ENCODE measurements at regions not wholly inside any gene's neighbourhood (a gene's known extent, or its start where the extent isn't known, plus 50 kb on each side); places are given as distances from the start of the nearest gene placed in this dataset.

DNA sequence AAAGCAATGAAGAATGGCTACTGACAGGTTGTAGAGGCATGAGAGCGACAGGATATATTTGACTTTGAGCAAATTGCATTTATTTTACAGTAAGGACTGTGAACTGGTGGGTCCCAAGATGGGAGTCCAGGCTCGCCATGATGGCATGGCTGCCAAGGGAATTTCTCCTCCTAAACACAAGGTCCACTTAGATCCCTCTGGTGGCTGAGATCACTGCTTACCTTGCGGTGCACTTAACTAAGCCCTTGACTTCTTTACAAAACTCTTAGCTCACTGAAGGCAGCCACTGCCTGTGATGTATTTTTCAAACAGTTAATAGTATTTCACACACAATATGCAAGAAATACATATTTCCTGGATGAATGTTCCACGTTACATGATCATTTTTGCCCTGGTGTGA, 50.3 kb upstream of the SORBS2 start:
- H3K4me3 ChIP-seq (ENCODE audit: low read length) = no peak overlapping the region

GRCh38 chr4:185863946-185864345, 52.0 kb upstream of the SORBS2 start:
- Histone ChIP-seq H3K4me1 (ENCODE audit: insufficient read depth, low read length) (no peaks in the 10 kb centered on the region), H3K9ac (ENCODE audit: low read depth, low read length) (no peak overlapping the region), H3K4me3 (ENCODE audit: low read length) (no peak overlapping the region), H3K27me3 (ENCODE audit: insufficient read depth, low read length) (no peaks in the 10 kb centered on the region), H3K9me3 (ENCODE audit: insufficient read depth, low read depth, low read length) (no peaks in the 10 kb centered on the region), H3K27ac (ENCODE audit: low read length) (no peak overlapping the region), H3K36me3 (ENCODE audit: insufficient read depth, low read depth, low read length) (no peaks in the 10 kb centered on the region)

More for the DNA sequence above, 50.3 kb upstream of the SORBS2 start:
- Histone ChIP-seq H3K9me3 (ENCODE audit: insufficient read depth, low read depth, low read length) (peaks cover 16% of the 10 kb centered on the region), H3K27me3 (ENCODE audit: insufficient read depth, low read length) (no peaks in the 10 kb centered on the region), H3K4me1 (ENCODE audit: insufficient read depth, low read length) (no peaks in the 10 kb centered on the region), H3K36me3 (ENCODE audit: insufficient read depth, low read depth, low read length) (peaks cover 5% of the 10 kb centered on the region; the same call in 1 of the 2 replicates), H3K27ac (ENCODE audit: low read length) (no peak overlapping the region), H3K9ac (ENCODE audit: low read depth, low read length) (no peak overlapping the region)

- no peak overlapping the region for H3K4me3 ChIP-seq (ENCODE audit: low read length)
- no peak overlapping the region for H3K27ac ChIP-seq (ENCODE audit: low read length)
- no peaks in the 10 kb centered on the region for H3K36me3 ChIP-seq (ENCODE audit: insufficient read depth, low read depth, low read length)
- H3K4me1 ChIP-seq (ENCODE audit: insufficient read depth, low read length) = peaks cover 11% of the 10 kb centered on the region; the same call in 1 of the 2 replicates
- no peak overlapping the region for H3K9ac ChIP-seq (ENCODE audit: low read depth, low read length)
- H3K9me3 ChIP-seq (ENCODE audit: insufficient read depth, low read depth, low read length) = no peaks in the 10 kb centered on the region
- no peaks in the 10 kb centered on the region for H3K27me3 ChIP-seq (ENCODE audit: insufficient read depth, low read length)
These were observed 53.9 kb upstream of the SORBS2 start for GRCh38 chr4:185865901-185866328.

GRCh38 chr4:185867770-185868169, 55.8 kb upstream of the SORBS2 start:
- Histone ChIP-seq H3K4me3 (ENCODE audit: low read length) (no peak overlapping the region), H3K9me3 (ENCODE audit: insufficient read depth, low read depth, low read length) (no peaks in the 10 kb centered on the region), H3K9ac (ENCODE audit: low read depth, low read length) (no peak overlapping the region), H3K27me3 (ENCODE audit: insufficient read depth, low read length) (no peaks in the 10 kb centered on the region), H3K4me1 (ENCODE audit: insufficient read depth, low read length) (peaks cover 11% of the 10 kb centered on the region; the same call in 1 of the 2 replicates), H3K36me3 (ENCODE audit: insufficient read depth, low read depth, low read length) (no peaks in the 10 kb centered on the region), H3K27ac (ENCODE audit: low read length) (no peak overlapping the region)

GRCh38 chr4:185868983-185869382, 57.0 kb upstream of the SORBS2 start:
- no peaks in the 10 kb centered on the region for H3K27me3 ChIP-seq (ENCODE audit: insufficient read depth, low read length)
- H3K27ac ChIP-seq (ENCODE audit: low read length) = no peak overlapping the region
- no peak overlapping the region for H3K4me3 ChIP-seq (ENCODE audit: low read length)
- peaks cover 11% of the 10 kb centered on the region; the same call in 1 of the 2 replicates for H3K4me1 ChIP-seq (ENCODE audit: insufficient read depth, low read length)
- H3K36me3 ChIP-seq (ENCODE audit: insufficient read depth, low read depth, low read length) = no peaks in the 10 kb centered on the region
- H3K9ac ChIP-seq (ENCODE audit: low read depth, low read length) = no peak overlapping the region
- H3K9me3 ChIP-seq (ENCODE audit: insufficient read depth, low read depth, low read length) = no peaks in the 10 kb centered on the region

GRCh38 chr4:185869427-185869826, 57.4 kb upstream of the SORBS2 start:
- Histone ChIP-seq H3K27me3 (ENCODE audit: insufficient read depth, low read length) (no peaks in the 10 kb centered on the region), H3K9ac (ENCODE audit: low read depth, low read length) (no peak overlapping the region), H3K9me3 (ENCODE audit: insufficient read depth, low read depth, low read length) (no peaks in the 10 kb centered on the region), H3K4me3 (ENCODE audit: low read length) (no peak overlapping the region), H3K27ac (ENCODE audit: low read length) (no peak overlapping the region), H3K4me1 (ENCODE audit: insufficient read depth, low read length) (peaks cover 11% of the 10 kb centered on the region; the same call in 1 of the 2 replicates), H3K36me3 (ENCODE audit: insufficient read depth, low read depth, low read length) (no peaks in the 10 kb centered on the region)

DNA sequence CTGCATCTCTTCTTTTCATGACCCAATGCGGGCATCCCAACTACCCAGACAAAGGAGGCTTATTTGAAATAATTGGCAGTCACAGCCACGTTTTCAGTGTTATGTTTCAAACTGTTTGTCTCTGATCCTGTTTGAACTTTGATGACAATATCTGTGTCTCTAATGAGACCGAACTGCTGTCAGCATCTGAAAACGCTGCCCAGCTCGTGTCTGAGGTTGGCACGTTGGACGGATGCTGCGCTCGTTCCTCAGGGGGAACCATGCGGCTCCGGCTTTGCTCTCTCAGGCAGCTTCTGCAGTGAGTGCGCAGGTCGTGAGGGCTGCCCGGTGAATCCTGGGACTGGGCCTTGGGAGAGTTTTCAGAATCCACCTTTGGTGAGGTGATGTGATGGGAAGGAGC, 58.4 kb upstream of the SORBS2 start:
- H3K36me3 ChIP-seq (ENCODE audit: insufficient read depth, low read depth, low read length) = no peaks in the 10 kb centered on the region

DNA sequence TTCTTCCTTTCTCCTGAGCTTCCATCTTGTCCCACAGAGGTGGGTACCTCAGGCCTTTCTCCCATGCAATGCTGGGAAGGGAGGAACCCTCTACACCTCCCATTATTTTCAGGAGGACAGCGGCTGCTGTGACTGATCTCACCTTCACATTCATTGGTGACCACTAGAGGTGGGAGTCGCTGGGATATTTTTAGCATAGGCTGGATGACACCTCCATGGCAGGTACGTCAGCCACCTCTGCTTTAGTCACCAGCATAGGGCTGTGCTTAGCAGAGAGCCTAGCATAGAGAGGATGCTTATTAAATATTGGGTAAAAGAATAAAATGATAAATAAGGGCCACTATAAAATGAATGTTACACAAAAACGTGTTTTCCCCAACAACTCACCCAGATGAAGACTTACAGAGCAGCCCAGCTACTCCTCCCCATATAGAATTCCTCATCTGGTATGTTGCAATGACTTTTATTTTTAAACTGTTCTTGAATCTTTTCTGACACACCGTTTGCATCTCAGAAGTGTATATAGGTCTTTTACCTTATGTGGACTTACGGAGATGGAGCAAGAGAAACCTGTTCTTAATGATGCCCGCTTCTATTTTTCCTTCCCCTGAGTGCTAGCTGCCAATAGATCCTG, 60.9 kb upstream of the SORBS2 start:
- Histone ChIP-seq H3K4me3 (ENCODE audit: low read length) (no peak overlapping the region), H3K4me1 (ENCODE audit: insufficient read depth, low read length) (peaks cover 11% of the 10 kb centered on the region; the same call in 1 of the 2 replicates), H3K36me3 (ENCODE audit: insufficient read depth, low read depth, low read length) (no peaks in the 10 kb centered on the region), H3K9me3 (ENCODE audit: insufficient read depth, low read depth, low read length) (no peaks in the 10 kb centered on the region), H3K27me3 (ENCODE audit: insufficient read depth, low read length) (no peaks in the 10 kb centered on the region), H3K9ac (ENCODE audit: low read depth, low read length) (no peak overlapping the region), H3K27ac (ENCODE audit: low read length) (no peak overlapping the region)

More for the DNA sequence above, 58.4 kb upstream of the SORBS2 start:
- H3K4me1 ChIP-seq (ENCODE audit: insufficient read depth, low read length) = peaks cover 11% of the 10 kb centered on the region; the same call in 1 of the 2 replicates
- H3K27me3 ChIP-seq (ENCODE audit: insufficient read depth, low read length) = no peaks in the 10 kb centered on the region
- H3K27ac ChIP-seq (ENCODE audit: low read length) = no peak overlapping the region
- no peak overlapping the region for H3K9ac ChIP-seq (ENCODE audit: low read depth, low read length)
- no peaks in the 10 kb centered on the region for H3K9me3 ChIP-seq (ENCODE audit: insufficient read depth, low read depth, low read length)
- no peak overlapping the region for H3K4me3 ChIP-seq (ENCODE audit: low read length)

DNA sequence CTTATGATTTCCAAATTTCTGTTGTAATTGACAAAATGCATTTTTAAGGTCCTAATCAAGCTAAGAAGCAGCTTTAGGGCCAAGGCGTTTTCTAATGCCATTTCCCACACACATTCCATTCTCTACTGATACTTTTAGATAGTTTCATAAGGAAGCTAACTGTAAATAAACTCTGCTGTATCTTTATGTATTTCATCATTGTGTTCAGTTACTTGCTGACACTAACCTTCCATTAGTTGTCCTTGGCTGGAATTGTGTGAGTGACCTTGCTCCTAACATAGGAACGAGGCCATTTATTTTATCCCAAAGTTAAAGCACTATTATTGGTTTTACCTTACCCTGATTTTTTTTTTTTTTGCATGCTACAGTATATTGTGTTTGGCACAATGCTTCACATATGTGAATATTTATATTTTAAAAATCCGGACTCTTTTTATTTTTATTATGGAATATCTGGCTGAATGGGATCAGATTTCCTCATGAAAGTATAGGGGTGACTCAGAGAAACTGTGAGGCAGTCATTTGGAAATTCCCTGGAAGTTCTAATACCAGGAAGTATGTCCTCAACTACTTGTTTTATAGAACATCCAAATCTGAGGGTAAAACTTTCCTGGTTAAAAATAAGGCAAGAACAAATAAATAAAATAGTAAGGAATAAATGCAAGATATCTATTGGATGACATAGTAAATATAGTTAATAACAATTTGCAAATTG, 62.7 kb upstream of the SORBS2 start:
- H3K4me1 ChIP-seq (ENCODE audit: insufficient read depth, low read length) = peaks cover 5% of the 10 kb centered on the region; the same call in 1 of the 2 replicates
- H3K27ac ChIP-seq (ENCODE audit: low read length) = no peak overlapping the region
- no peak overlapping the region for H3K9ac ChIP-seq (ENCODE audit: low read depth, low read length)
- no peak overlapping the region; the same call in 1 of the 2 replicates for H3K4me3 ChIP-seq (ENCODE audit: low read length)
- H3K9me3 ChIP-seq (ENCODE audit: insufficient read depth, low read depth, low read length) = no peaks in the 10 kb centered on the region
- H3K36me3 ChIP-seq (ENCODE audit: insufficient read depth, low read depth, low read length) = no peaks in the 10 kb centered on the region
- no peaks in the 10 kb centered on the region for H3K27me3 ChIP-seq (ENCODE audit: insufficient read depth, low read length)

GRCh38 chr4:185875316-185875907, 63.4 kb upstream of the SORBS2 start:
- no peaks in the 10 kb centered on the region for H3K9me3 ChIP-seq (ENCODE audit: insufficient read depth, low read depth, low read length)
- H3K4me1 ChIP-seq (ENCODE audit: insufficient read depth, low read length) = no peaks in the 10 kb centered on the region; the same call in 1 of the 2 replicates
- no peaks in the 10 kb centered on the region for H3K36me3 ChIP-seq (ENCODE audit: insufficient read depth, low read depth, low read length)
- no peak overlapping the region for H3K4me3 ChIP-seq (ENCODE audit: low read length)
- H3K27me3 ChIP-seq (ENCODE audit: insufficient read depth, low read length) = no peaks in the 10 kb centered on the region
- no peak overlapping the region for H3K27ac ChIP-seq (ENCODE audit: low read length)
- no peak overlapping the region for H3K9ac ChIP-seq (ENCODE audit: low read depth, low read length)

DNA sequence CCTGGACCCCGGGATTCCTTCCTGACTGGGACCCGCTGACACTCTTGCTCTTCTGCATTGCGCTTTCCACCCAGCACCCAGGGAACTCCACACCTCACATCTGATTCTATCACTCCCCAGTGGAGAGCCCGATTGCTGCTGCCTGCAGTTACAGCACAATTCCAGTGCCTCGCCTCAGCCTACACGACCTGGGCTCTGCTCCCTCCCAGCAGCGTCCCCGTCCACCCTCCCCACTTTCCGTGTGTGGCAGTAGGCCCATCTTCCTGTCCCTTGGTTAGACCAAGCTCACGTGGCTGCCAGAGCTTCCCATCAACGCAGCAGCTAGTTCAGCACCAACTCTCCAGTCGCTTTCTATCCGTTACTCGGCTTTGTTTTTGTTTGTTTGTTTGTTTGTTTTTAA, 66.6 kb upstream of the SORBS2 start:
- Histone ChIP-seq H3K36me3 (ENCODE audit: insufficient read depth, low read depth, low read length) (no peaks in the 10 kb centered on the region), H3K9me3 (ENCODE audit: insufficient read depth, low read depth, low read length) (peaks cover 6% of the 10 kb centered on the region; the same call in 1 of the 2 replicates), H3K4me3 (ENCODE audit: low read length) (no peak overlapping the region), H3K4me1 (ENCODE audit: insufficient read depth, low read length) (peaks cover 6% of the 10 kb centered on the region; the same call in 1 of the 2 replicates), H3K27ac (ENCODE audit: low read length) (no peak overlapping the region), H3K9ac (ENCODE audit: low read depth, low read length) (no peak overlapping the region), H3K27me3 (ENCODE audit: insufficient read depth, low read length) (no peaks in the 10 kb centered on the region)

Measured in iPS-20b (cell line).